ENCODE measurements at regions not wholly inside any gene's neighbourhood (a gene's known extent, or its start where the extent isn't known, plus 50 kb on each side); places are given as distances from the start of the nearest gene placed in this dataset.

DNA sequence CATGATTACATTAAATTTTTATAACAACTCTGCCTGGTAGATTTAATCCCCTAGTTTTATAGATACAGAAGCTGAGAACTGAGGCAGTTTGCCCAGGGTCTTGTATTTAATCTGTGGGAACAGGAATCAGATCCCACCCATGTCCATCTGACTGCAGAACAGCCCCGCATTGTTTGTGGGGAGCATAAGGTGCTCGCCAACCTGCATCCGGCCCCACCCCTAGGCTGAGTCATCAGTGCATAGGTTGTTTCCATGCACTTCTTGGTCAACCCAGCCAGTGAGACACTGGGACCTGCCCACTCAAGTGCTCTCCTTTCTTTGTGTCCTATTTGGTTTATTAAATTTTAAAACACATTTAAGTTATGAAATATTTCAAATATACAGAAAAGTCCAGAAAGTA lies 266.2 kb downstream of the OPA1 start:
- TF ChIP-seq, protein P1, sequence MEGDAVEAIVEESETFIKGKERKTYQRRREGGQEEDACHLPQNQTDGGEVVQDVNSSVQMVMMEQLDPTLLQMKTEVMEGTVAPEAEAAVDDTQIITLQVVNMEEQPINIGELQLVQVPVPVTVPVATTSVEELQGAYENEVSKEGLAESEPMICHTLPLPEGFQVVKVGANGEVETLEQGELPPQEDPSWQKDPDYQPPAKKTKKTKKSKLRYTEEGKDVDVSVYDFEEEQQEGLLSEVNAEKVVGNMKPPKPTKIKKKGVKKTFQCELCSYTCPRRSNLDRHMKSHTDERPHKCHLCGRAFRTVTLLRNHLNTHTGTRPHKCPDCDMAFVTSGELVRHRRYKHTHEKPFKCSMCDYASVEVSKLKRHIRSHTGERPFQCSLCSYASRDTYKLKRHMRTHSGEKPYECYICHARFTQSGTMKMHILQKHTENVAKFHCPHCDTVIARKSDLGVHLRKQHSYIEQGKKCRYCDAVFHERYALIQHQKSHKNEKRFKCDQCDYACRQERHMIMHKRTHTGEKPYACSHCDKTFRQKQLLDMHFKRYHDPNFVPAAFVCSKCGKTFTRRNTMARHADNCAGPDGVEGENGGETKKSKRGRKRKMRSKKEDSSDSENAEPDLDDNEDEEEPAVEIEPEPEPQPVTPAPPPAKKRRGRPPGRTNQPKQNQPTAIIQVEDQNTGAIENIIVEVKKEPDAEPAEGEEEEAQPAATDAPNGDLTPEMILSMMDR (IDR thresholded peaks at IDR 0.05; ENCODE audit: control extremely low read depth in 1 of 3, insufficient read depth in 1 of 3, low read depth in 1 of 3, low read length in 3 of 3) = no peak
- TF ChIP-seq POLR2A (IDR thresholded peaks at IDR 0.05; ENCODE audit: control extremely low read depth in 1 of 2, low read depth in 2 of 2, low read length in 2 of 2) (no peak), CREB1 (IDR thresholded peaks at IDR 0.05) (no peak), HDAC6 (IDR thresholded peaks at IDR 0.05; ENCODE audit: low read depth, low read length) (no peak), TAF1 (IDR thresholded peaks at IDR 0.05; ENCODE audit: low read depth, low read length) (no peak)

Data from H1 (cell line).